IPS DF 19.7 (cell line): ENCODE measurements at regions not wholly inside any gene's neighbourhood (a gene's known extent, or its start where the extent isn't known, plus 50 kb on each side); places are given as distances from the start of the nearest gene placed in this dataset.

Experiments
- DNase-seq: peaks from one replicate; pipeline ENCODE4 v3.0.0-alpha.2; 2013; ENCODE audit warnings: low read depth, low spot score

GRCh38 chr1:230516889-230517288 lies 90.8 kb upstream of the PGBD5 start:
- no peak for DNase-seq

- no peak for DNase-seq
Observed at GRCh38 chr1:230515451-230516145, 89.5 kb upstream of the PGBD5 start.

- no peak for DNase-seq
Observed at GRCh38 chr1:230510496-230510895, 84.4 kb upstream of the PGBD5 start.

DNA sequence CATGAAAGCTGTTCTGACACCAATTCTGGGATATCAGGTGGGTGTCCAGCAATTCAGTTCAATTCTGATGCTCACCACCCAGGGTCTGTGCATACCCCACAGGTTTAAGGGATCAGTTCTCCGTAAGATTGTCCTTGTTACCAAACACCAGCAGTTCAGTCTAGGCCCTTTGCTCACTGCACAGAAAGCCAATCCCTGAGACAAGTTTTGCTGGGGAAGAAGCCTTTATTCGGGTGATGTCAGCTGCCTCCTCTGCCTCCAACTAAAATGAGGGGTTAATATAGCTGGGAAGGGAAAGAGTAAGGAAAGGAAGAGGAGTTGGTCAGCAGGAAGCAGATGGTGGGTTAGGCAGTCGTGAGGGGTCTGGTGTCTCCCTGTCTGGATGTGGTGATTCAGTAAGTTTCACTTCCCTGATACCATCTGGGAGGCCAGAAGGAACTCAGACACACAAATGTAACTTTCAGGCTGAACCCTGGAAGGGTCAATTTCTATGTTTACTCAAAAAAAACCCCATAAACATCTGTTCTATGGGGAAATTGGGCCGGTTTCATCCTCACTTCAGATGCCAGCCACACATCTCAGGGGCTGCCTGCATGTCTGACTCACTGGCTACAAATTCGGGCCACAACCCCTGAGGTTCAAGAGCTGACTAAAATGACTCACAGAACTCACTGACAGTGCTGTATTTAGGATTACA lies 83.3 kb upstream of the PGBD5 start:
- no peak for DNase-seq

- DNase-seq = no peak
Observed at GRCh38 chr1:230507666-230508402, 81.7 kb upstream of the PGBD5 start.

- no peak for DNase-seq
Observed at GRCh38 chr1:230507236-230507635, 81.1 kb upstream of the PGBD5 start.

GRCh38 chr1:230506451-230506850 lies 80.3 kb upstream of the PGBD5 start:
- DNase-seq = no peak

GRCh38 chr1:230504310-230504709 lies 78.2 kb upstream of the PGBD5 start:
- DNase-seq = no peak

GRCh38 chr1:230503726-230504125 lies 77.6 kb upstream of the PGBD5 start:
- DNase-seq = no peak

DNA sequence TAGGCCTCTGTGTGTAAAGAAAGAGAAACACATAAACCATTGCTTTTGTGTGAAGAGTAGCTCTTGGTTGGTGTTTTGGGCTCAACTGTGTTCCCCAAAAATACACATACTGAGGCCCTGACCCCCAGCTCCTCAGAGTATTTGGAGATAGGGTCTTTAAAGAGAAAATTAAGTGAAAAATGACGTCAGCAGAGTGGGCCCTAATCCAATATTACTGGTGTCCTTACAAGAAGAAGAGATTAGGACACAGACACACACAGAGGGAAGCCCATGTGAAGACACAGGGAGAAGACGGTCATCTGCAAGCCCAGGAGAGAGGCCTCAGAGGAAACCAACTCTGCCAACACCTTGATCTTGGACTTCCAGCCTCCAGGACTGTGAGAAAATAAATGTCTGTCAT lies 76.9 kb upstream of the PGBD5 start:
- DNase-seq = no peak

DNA sequence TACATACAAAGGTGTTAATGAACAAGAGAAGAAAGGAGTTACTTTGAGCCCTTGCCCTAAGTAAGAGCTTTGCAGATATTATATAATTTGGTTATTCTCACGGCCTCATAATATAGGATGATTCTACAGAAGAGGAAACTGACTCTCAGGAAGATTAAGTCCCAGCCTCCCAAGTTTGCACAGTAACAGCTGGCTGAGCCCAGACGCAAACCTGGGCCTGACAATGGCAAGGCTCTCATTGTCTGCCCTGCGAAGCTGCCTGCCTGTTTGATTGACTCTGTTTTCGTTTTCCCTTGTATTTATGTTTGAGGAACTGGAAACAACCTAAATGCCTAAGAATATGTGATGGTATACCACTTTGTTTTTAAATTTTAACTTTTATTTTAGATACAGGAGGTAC lies 76.2 kb upstream of the PGBD5 start:
- no peak for DNase-seq

GRCh38 chr1:230501849-230502248 lies 75.7 kb upstream of the PGBD5 start:
- DNase-seq = no peak

DNA sequence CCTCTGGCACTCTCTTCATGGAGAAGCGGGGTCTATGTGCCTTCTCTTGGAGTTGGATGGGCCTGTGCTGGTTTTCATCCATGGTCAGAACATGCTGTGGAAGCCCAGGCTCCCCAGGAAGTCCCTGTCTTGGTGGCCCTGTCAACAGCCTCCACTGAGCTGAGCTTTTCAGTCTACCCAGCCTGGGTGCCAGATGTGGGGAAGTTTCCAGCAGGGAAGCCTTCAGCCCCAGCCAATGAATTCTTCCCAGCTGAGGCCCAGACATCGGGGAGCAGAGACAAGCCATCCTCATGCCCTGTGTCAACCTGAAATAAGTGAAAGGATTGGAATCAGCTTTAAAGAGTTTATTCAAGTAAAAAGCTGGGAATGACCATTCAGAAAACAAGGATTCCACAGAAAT lies 75.1 kb upstream of the PGBD5 start:
- DNase-seq = no peak

DNA sequence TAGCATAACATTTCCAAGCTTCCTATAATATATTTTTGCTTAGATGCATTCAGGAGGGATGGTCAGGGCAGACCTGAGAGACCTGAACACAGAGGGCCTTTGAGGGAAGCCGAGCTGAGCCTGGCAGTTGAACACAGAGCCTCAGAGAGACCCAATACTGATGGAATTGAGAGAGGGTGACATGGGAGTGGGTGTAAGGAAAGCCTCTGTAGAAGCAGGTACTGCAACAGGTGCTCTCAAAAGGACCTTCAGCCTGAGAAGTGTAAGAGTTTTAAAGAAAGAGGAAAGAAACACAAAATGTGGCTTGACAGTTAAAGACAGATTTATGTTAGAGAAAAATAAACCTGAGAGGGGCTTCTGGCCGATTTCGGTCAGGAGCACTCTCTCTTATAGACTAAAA lies 73.9 kb upstream of the PGBD5 start:
- DNase-seq = no peak

GRCh38 chr1:230499496-230499895 lies 73.4 kb upstream of the PGBD5 start:
- no peak for DNase-seq

GRCh38 chr1:230498704-230499103 lies 72.6 kb upstream of the PGBD5 start:
- no peak for DNase-seq

DNA sequence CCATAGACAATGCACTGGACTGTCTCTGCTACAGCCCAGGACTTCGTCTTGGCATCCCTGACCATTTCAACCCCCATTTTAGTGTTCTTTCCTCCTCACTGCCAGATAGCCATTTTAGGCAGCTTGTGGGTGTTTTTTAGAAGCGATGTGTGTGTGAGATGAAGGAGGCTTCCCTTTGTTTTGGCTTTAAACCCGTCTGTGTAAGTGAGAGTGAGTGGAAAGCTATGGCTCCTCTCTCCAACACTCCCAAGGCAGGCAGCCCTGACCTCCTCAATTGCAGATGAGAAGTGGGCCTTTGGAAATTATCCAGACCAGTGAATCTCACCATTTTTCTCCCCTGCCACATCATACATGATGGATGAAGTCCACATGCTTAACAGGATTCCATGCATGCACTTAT lies 70.3 kb upstream of the PGBD5 start:
- DNase-seq = no peak

GRCh38 chr1:230495891-230496385 lies 69.8 kb upstream of the PGBD5 start:
- no peak for DNase-seq

GRCh38 chr1:230495076-230495475 lies 68.9 kb upstream of the PGBD5 start:
- DNase-seq = no peak

- no peak for DNase-seq
Observed at GRCh38 chr1:230494514-230494913, 68.4 kb upstream of the PGBD5 start.

- no peak for DNase-seq
Observed at GRCh38 chr1:230494026-230494425, 67.9 kb upstream of the PGBD5 start.

GRCh38 chr1:230493264-230493663 lies 67.1 kb upstream of the PGBD5 start:
- DNase-seq = no peak

DNA sequence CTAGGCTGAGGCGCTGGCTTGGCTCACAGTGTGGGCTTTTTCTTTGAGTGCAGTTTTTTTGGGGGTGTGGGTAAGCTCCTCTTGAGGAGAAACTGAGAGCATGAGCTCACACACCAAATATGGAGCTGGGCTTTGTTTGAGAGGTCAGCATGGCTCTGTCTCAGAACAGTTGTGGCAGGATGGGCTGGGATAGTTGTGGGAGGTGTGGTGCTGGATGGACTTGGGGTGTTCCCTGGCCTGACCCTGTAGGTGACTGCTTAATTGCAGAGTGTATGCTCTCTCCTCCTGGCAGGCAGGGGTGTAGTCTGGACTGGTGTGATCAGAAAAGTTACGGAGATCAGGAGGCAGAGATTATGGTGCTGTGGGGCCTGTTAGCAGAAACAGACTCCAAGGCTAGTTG lies 64.3 kb upstream of the PGBD5 start:
- no peak for DNase-seq
